GM23338 (cell line): ENCODE measurements at regions not wholly inside any gene's neighbourhood (a gene's known extent, or its start where the extent isn't known, plus 50 kb on each side); places are given as distances from the start of the nearest gene placed in this dataset.

ENCODE experiments used
- ATAC-seq: fragments of 200-7000 bp; cut with Tn5 transposase; 3 replicates; pipeline ENCODE4 v1.9.1; 2020
- DNase-seq: peaks from one replicate; pipeline ENCODE4 v3.0.0-alpha.2; 2015; ENCODE audit warnings: low spot score
- H2AFZ ChIP-seq: fragments of 200-600 bp; sonication (generic); 2 replicates; pipeline ENCODE4 v1.8.0; 2016; ENCODE audit warnings: antibody characterized with exemption, mild to moderate bottlenecking, moderate library complexity
- H3F3A ChIP-seq: fragments of 200-600 bp; sonication (generic); replicated peaks from 2 replicates; pipeline ENCODE4 v1.8.0; 2017; ENCODE audit warnings: antibody characterized with exemption, mixed run types, low read depth
- H3K27ac ChIP-seq: fragments of 200-600 bp; sonication (generic); 2 replicates; pipeline ENCODE4 v1.6.1; 2016; ENCODE audit warnings: low read depth
- H3K27me3 ChIP-seq: fragments of 200-600 bp; sonication (generic); 2 replicates; pipeline ENCODE4 v1.8.0; 2016; ENCODE audit warnings: mild to moderate bottlenecking, mixed run types, moderate library complexity; ENCODE audit not compliant: insufficient read depth
- H3K36me3 ChIP-seq: fragments of 200-600 bp; sonication (generic); 2 replicates; pipeline ENCODE4 v1.8.0; 2016; ENCODE audit warnings: mild to moderate bottlenecking; ENCODE audit not compliant: insufficient read depth
- H3K4me1 ChIP-seq: fragments of 200-600 bp; sonication (generic); 2 replicates; pipeline ENCODE4 v1.8.0; 2016; ENCODE audit warnings: mild to moderate bottlenecking, moderate library complexity; ENCODE audit not compliant: insufficient read depth
- H3K4me2 ChIP-seq: fragments of 200-600 bp; sonication (generic); 2 replicates; pipeline ENCODE4 v1.7.1; 2017; ENCODE audit warnings: mixed run types
- H3K4me3 ChIP-seq: fragments of 200-600 bp; sonication (generic); 2 replicates; pipeline ENCODE4 v1.6.1; 2016; ENCODE audit warnings: mixed run types
- H3K79me2 ChIP-seq: fragments of 200-600 bp; sonication (generic); replicated peaks from 2 replicates; pipeline ENCODE4 v1.8.0; 2017; ENCODE audit warnings: mild to moderate bottlenecking; ENCODE audit not compliant: insufficient read depth
- H3K9me2 ChIP-seq: fragments of 200-600 bp; sonication (generic); 2 replicates; pipeline ENCODE4 v1.8.0; 2017; ENCODE audit not compliant: insufficient read depth
- H4K20me1 ChIP-seq: fragments of 200-600 bp; sonication (generic); replicated peaks from 2 replicates; pipeline ENCODE4 v1.8.0; 2017; ENCODE audit warnings: mild to moderate bottlenecking; ENCODE audit not compliant: insufficient read depth
- H3K27ac Mint-ChIP-seq: 2 replicates; pipeline ENCODE4 v1.8.0; 2020; ENCODE audit warnings: inconsistent platforms, mild to moderate bottlenecking, moderate library complexity, mixed read lengths
- H3K27me3 Mint-ChIP-seq: 3 replicates; pipeline ENCODE4 v1.8.0; 2022; ENCODE audit warnings: low read depth, mild to moderate bottlenecking, moderate library complexity, mixed read lengths, inconsistent platforms; ENCODE audit not compliant: insufficient read depth, poor library complexity
- H3K36me3 Mint-ChIP-seq: 3 replicates; pipeline ENCODE4 v1.8.0; 2021; ENCODE audit warnings: low read depth, mild to moderate bottlenecking, inconsistent platforms, moderate library complexity, mixed read lengths
- H3K4me1 Mint-ChIP-seq: 3 replicates; pipeline ENCODE4 v1.8.0; 2020; ENCODE audit warnings: mild to moderate bottlenecking, inconsistent platforms, mixed read lengths
- H3K4me3 Mint-ChIP-seq: 3 replicates; pipeline ENCODE4 v1.8.0; 2021; ENCODE audit warnings: moderate library complexity, mild to moderate bottlenecking, inconsistent platforms, mixed read lengths
- H3K9me3 Mint-ChIP-seq: 3 replicates; pipeline ENCODE4 v1.8.0; 2020; ENCODE audit warnings: moderate library complexity, mild to moderate bottlenecking, inconsistent platforms, mixed read lengths
- CREB1 ChIP-seq: fragments of 250-450 bp; sonication (Bioruptor Pico); IDR thresholded peaks from 2 replicates; pipeline ENCODE4 v1.5.0; 2020; ENCODE audit warnings: low read depth, mild to moderate bottlenecking, moderate library complexity
- CTCF ChIP-seq, 2 experiments: fragments of 200-600 bp in 1 of 2; sonication (generic) in 1 of 2; conservative IDR thresholded peaks; 2 replicates each; pipeline versions ENCODE4 v1.5.1 to v1.6.1; 2016 to 2017; ENCODE audit warnings: antibody characterized with exemption in 2 of 2, low read depth in 2 of 2, mild to moderate bottlenecking in 2 of 2, moderate library complexity in 1 of 2
- ETS1 ChIP-seq: IDR thresholded peaks from 2 replicates; pipeline ENCODE4 v1.6.1; 2016; ENCODE audit warnings: antibody characterized with exemption
- EZH2 ChIP-seq: fragments of 200-600 bp; sonication (generic); IDR thresholded peaks from one replicate; pipeline ENCODE4 v1.8.0; 2017; ENCODE audit warnings: antibody characterized with exemption, mild to moderate bottlenecking, low read depth; ENCODE audit not compliant: unreplicated experiment
- EZH2phosphoT487 ChIP-seq: fragments of 200-600 bp; sonication (generic); IDR thresholded peaks from one replicate; pipeline ENCODE4 v1.8.1; 2018; ENCODE audit warnings: antibody characterized with exemption; ENCODE audit not compliant: unreplicated experiment
- POLR2AphosphoS5 ChIP-seq: IDR thresholded peaks from 2 replicates; pipeline ENCODE4 v1.6.1; 2016; ENCODE audit warnings: antibody characterized with exemption, low read depth
- REST ChIP-seq: IDR thresholded peaks from one replicate; pipeline ENCODE4 v1.6.1; 2018; ENCODE audit warnings: antibody characterized with exemption; ENCODE audit not compliant: unreplicated experiment
- ZNF114 ChIP-seq: fragments of 250-450 bp; sonication (Bioruptor Pico); IDR thresholded peaks from 2 replicates; pipeline ENCODE4 v1.5.0; 2020; ENCODE audit warnings: mild to moderate bottlenecking, moderate library complexity
- ZNF331 ChIP-seq: fragments of 250-450 bp; sonication (Bioruptor Pico); IDR thresholded peaks from 2 replicates; pipeline ENCODE4 v1.5.0; 2020; ENCODE audit warnings: low read depth, mild to moderate bottlenecking, moderate library complexity

GRCh38 chr12:53805067-53805466, 53.3 kb upstream of the CISTR start (continued):
- TF ChIP-seq REST: no peak
- no peak for TF ChIP-seq EZH2
- no peak for TF ChIP-seq EZH2phosphoT487
- TF ChIP-seq CREB1 (CRISPR knock-in tag): no peak

GRCh38 chr12:53805791-53806190, 54.0 kb upstream of the CISTR start:
- Histone ChIP-seq H3K27me3 (peaks cover 35% of the 10 kb centered on the region), H3K4me1 (no peaks in the 10 kb centered on the region), H3K36me3 (no peaks in the 10 kb centered on the region), H3K9me2 (no peaks in the 10 kb centered on the region; the same call in 1 of the 2 replicates), H4K20me1 (no peaks in the 10 kb centered on the region), H3F3A (no peaks in the 10 kb centered on the region), H3K79me2 (no peaks in the 10 kb centered on the region), H2AFZ (no peak overlapping the region), H3K27ac (no peak overlapping the region), H3K4me3 (no peak overlapping the region), H3K4me2 (no peak overlapping the region)
- TF ChIP-seq CREB1 (CRISPR knock-in tag) (no peak), ETS1 (no peak), ZNF114 (CRISPR knock-in tag) (no peak), POLR2AphosphoS5 (no peak)
- DNase-seq: no peak
- H3K27me3 Mint-ChIP-seq: peaks cover 11% of the 10 kb centered on the region
- H3K9me3 Mint-ChIP-seq: no peaks in the 10 kb centered on the region; the same call in 2 of the 3 replicates
- ATAC-seq: no peak
- peaks cover 9% of the 10 kb centered on the region for H3K4me1 Mint-ChIP-seq
- no peak overlapping the region for H3K27ac Mint-ChIP-seq
- H3K36me3 Mint-ChIP-seq: no peaks in the 10 kb centered on the region
- no peak overlapping the region for H3K4me3 Mint-ChIP-seq

- no peaks in the 10 kb centered on the region for H4K20me1 ChIP-seq
- Mint-ChIP-seq H3K27ac (no peak overlapping the region), H3K9me3 (no peaks in the 10 kb centered on the region; the same call in 2 of the 3 replicates), H3K36me3 (no peaks in the 10 kb centered on the region), H3K27me3 (peaks cover 11% of the 10 kb centered on the region), H3K4me1 (peaks cover 9% of the 10 kb centered on the region), H3K4me3 (no peak overlapping the region)
- no peaks in the 10 kb centered on the region for H3K4me1 ChIP-seq
- H3K27ac ChIP-seq: no peak overlapping the region
- H2AFZ ChIP-seq: no peak overlapping the region
- DNase-seq (no peak), ATAC-seq (no peak)
- no peaks in the 10 kb centered on the region for H3F3A ChIP-seq
- H3K27me3 ChIP-seq: peaks cover 32% of the 10 kb centered on the region
- no peak overlapping the region for H3K4me3 ChIP-seq
- H3K9me2 ChIP-seq: no peaks in the 10 kb centered on the region; the same call in 1 of the 2 replicates
- no peaks in the 10 kb centered on the region for H3K79me2 ChIP-seq
- H3K36me3 ChIP-seq: no peaks in the 10 kb centered on the region
- H3K4me2 ChIP-seq: no peak overlapping the region
- no peak for TF ChIP-seq POLR2AphosphoS5
- TF ChIP-seq ZNF331 (CRISPR knock-in tag): no peak
- TF ChIP-seq CTCF (conservative IDR thresholded peaks at IDR 0.05; ENCODE audit: low read depth in 2 of 2): no peak
- TF ChIP-seq ETS1: no peak
These were observed 54.9 kb upstream of the CISTR start for GRCh38 chr12:53806721-53807120.
